ENCODE measurements at regions not wholly inside any gene's neighbourhood (a gene's known extent, or its start where the extent isn't known, plus 50 kb on each side); places are given as distances from the start of the nearest gene placed in this dataset.
"Not testable (repeated sequence)": the region's sequence is repeated elsewhere in the genome, so short reads cannot be mapped to it uniquely, and the experiment has no call there.

DNA sequence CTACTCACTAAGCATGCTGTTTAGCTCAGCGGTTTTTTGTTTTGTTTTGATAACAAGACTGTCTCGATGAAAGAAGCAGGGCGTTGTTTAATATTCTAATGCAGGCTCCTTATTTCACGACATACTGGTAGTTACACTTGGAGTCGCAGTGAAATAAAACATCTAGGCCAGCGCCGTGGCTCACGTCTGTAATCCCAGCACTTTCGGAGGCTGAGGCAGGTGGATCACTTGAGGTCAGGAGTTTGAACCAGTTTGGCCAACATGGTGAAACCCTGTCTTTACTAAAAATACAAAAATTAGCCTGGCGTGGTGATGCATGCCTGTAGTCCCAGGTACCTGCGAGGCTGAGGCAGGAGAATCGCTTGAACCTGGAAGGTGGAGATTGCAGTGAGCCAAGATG is 145.8 kb downstream of the MYCN start:
- TF ChIP-seq, protein P1, sequence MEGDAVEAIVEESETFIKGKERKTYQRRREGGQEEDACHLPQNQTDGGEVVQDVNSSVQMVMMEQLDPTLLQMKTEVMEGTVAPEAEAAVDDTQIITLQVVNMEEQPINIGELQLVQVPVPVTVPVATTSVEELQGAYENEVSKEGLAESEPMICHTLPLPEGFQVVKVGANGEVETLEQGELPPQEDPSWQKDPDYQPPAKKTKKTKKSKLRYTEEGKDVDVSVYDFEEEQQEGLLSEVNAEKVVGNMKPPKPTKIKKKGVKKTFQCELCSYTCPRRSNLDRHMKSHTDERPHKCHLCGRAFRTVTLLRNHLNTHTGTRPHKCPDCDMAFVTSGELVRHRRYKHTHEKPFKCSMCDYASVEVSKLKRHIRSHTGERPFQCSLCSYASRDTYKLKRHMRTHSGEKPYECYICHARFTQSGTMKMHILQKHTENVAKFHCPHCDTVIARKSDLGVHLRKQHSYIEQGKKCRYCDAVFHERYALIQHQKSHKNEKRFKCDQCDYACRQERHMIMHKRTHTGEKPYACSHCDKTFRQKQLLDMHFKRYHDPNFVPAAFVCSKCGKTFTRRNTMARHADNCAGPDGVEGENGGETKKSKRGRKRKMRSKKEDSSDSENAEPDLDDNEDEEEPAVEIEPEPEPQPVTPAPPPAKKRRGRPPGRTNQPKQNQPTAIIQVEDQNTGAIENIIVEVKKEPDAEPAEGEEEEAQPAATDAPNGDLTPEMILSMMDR (IDR thresholded peaks at IDR 0.05) = not testable (repeated sequence)
- not testable (repeated sequence) for TF ChIP-seq POLR2A (IDR thresholded peaks at IDR 0.05)

Measured in thyroid gland (tissue), 4 donors.